C4-2B (cell line): ENCODE measurements at regions not wholly inside any gene's neighbourhood (a gene's known extent, or its start where the extent isn't known, plus 50 kb on each side); places are given as distances from the start of the nearest gene placed in this dataset.

Experiments used
- H3K27ac ChIP-seq: fragments of 450-650 bp; 2 replicates; pipeline ENCODE4 v1.5.1; 2017
- ZFX ChIP-seq: fragments of 450-650 bp; IDR thresholded peaks from 2 replicates; pipeline ENCODE4 v1.6.1; 2017
- TF ChIP-seq, protein P1 (sequence below): fragments of 450-650 bp; conservative IDR thresholded peaks from 2 replicates; pipeline ENCODE4 v1.5.1; 2017; ENCODE audit warnings: mild to moderate bottlenecking

DNA sequence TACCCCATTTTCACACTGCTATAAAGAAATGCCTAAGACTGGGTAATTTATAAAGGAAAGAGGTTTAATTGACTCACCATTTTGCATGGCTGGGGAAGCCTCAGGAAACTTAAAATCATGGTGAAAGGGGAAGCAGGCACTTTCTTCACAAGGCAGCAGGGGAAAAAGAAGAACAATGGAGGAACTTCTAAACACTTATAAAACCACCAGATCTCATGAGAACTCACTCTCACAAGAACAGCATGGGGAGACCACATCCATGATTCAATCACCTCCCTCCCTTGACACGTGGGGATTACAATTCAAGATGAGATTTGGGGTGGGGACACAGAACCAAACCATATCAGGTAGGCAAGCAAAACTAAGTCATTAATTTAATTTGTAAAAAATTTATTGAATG lies 343.2 kb downstream of the FRK start:
- no peak for TF ChIP-seq ZFX
- TF ChIP-seq, protein P1, sequence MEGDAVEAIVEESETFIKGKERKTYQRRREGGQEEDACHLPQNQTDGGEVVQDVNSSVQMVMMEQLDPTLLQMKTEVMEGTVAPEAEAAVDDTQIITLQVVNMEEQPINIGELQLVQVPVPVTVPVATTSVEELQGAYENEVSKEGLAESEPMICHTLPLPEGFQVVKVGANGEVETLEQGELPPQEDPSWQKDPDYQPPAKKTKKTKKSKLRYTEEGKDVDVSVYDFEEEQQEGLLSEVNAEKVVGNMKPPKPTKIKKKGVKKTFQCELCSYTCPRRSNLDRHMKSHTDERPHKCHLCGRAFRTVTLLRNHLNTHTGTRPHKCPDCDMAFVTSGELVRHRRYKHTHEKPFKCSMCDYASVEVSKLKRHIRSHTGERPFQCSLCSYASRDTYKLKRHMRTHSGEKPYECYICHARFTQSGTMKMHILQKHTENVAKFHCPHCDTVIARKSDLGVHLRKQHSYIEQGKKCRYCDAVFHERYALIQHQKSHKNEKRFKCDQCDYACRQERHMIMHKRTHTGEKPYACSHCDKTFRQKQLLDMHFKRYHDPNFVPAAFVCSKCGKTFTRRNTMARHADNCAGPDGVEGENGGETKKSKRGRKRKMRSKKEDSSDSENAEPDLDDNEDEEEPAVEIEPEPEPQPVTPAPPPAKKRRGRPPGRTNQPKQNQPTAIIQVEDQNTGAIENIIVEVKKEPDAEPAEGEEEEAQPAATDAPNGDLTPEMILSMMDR = no peak
- no peak overlapping the region for H3K27ac ChIP-seq

DNA sequence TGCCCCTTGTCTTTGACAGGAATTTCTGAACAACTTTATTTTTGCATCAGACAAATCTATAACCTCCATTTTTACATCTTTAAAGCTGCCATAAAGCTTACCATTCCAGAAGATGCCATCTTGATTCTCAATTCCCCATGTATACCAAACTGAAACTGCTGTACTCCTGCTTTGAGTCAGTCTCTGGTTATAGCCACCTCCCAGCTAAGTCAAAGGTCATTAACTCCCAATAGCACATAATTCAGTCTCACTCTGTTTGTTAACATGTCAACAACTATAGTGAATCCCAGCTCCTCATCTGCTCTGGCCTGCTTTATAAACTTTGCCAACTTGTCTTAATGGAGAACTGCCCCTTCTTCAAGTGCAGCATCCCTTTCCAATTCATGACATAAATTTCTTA lies 343.6 kb downstream of the FRK start:
- TF ChIP-seq, protein P1 = no peak
- no peak for TF ChIP-seq ZFX
- H3K27ac ChIP-seq = no peak overlapping the region

DNA sequence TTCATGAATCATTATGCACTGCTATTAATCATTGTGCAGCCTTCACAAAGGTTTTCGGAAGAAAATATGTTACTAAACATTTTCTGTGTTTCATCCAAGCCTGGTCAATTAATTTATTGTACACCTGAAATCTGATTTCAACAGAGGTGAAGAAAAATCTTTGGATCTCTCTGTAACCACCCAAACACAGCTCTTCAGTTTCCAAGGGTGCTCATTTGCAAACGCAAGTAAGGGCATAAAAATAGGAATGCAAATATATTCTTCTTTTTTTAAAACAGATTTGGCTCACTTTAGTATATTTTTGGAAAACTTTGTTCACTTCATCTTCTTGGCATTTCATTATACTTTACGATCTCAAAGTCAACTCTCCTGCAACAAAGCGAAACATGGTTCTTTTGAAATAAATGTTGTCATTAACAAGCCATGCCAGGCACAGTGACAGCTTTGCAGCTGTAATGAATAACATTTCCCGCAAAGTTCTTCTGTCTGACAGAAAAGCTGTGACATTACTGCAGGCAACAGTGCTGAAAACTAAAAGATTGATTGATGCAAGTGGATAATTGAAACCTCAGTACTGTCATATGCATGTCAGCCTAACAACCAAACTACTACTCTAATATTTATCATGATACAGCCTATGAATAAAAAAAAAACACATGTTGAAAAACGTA lies 348.3 kb downstream of the FRK start:
- TF ChIP-seq ZFX = no peak
- TF ChIP-seq, protein P1 = no peak
- H3K27ac ChIP-seq = no peak overlapping the region

DNA sequence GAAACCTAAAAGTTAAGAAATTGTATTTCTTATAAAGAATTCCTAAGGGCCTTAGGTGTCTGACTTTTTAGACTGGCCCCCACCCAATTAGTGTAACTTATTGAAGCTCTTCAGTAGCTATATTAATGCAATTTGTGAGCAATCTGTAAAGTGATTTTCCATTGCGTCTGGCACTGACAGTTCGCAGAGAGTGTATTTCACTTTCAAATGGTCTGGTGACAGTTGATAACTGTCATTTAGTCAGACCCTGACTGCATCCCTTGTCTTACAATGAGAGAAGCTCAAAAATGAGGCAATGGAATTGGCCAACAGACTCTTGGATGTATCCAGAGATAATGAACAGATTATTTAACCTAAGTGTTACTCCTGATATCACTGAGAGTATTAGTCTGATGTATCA lies 351.8 kb downstream of the FRK start:
- no peak overlapping the region for H3K27ac ChIP-seq
- TF ChIP-seq, protein P1 = no peak
- TF ChIP-seq ZFX = no peak

DNA sequence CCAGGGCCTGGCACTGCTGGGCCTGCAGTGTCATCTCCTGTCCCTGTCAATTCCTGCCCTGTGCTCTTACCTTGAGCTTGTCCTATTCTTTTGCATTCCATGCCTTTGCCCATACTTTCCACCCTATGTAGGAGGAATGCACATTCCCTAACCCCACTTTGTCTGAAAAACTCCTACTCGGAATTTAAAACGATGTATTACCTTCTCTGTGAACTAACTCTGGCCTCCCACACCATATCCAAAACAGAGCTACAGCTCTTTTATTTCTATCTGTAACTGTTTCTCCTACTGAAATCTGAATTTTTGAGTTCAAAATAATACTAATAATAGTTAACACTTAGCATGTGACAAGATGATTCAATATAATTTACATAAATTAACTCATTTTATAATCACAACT lies 353.7 kb downstream of the FRK start:
- TF ChIP-seq, protein P1 = no peak
- TF ChIP-seq ZFX = no peak
- no peak overlapping the region for H3K27ac ChIP-seq

DNA sequence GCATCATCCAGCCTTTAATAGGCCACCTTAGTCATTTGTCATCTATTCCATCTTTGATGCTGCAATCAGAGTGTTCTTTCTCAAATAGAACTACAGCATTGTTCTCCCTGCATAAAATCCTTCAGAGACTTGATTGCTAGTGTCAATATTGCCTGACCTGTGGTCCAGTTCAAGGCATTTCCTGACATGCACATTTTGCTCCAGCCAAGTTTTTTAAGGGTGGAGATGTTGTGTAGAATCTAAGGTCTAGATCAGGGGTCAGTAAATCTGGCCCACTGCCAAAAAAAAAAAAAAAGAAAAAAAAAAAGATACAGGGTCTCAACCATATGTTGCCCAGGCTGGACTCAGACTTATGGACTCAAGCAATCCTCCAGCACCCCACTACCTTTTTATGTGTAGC lies 354.4 kb downstream of the FRK start:
- no peak overlapping the region for H3K27ac ChIP-seq
- TF ChIP-seq ZFX = no peak
- TF ChIP-seq, protein P1 = no peak

DNA sequence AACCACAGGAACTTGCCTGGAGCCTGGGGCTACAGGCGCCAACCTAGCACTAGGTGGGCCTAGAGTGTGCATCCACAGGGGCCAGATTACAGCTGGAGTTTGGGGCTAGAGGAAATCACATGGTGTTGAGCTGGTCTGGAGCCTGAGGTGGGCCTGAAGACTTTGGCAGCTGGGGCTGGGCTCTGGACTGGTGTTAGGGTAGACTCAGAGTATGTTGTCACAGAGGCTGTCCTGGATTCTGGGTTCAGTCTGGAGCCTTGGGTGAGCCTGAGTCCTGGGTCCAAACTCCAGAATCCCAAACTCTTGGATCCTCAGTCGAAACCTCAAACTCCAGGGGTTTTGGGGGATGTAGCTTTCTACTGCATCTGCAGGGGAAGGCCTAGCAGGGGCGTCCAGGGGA lies 356.7 kb downstream of the FRK start:
- no peak for TF ChIP-seq ZFX
- TF ChIP-seq, protein P1 = no peak
- H3K27ac ChIP-seq = no peak overlapping the region
